ENCODE measurements at regions not wholly inside any gene's neighbourhood (a gene's known extent, or its start where the extent isn't known, plus 50 kb on each side); places are given as distances from the start of the nearest gene placed in this dataset.

GRCh38 chr1:78722521-78722920 is 72.9 kb downstream of the IFI44 start:
- Histone ChIP-seq H3K27me3 (ENCODE audit: insufficient read depth in 3 of 3, low read length in 2 of 3) (no peaks in the 10 kb centered on the region), H3K36me3 (ENCODE audit: insufficient read depth in 1 of 2, low read depth in 1 of 2) (no peaks in the 10 kb centered on the region), H3K4me1 (no peaks in the 10 kb centered on the region), H3K4me3 (no peak overlapping the region), H3K27ac (no peak overlapping the region), H3K9me3 (no peaks in the 10 kb centered on the region)
- DNase-seq (no peak), ATAC-seq (no peak)
- 38 to 40% (median 39%) methylated on average over 1 of the region's 1 CpG for WGBS, 3 donors
- TF ChIP-seq CTCF (IDR thresholded peaks at IDR 0.05): no peak
- intact Hi-C loops (cut with DNase I): no loop called here

- 74 to 78% (median 76%) methylated on average over 3 of the region's 3 CpGs for WGBS, 3 donors
- DNase-seq: no peak
- no peak for ATAC-seq
- Histone ChIP-seq H3K27me3 (ENCODE audit: insufficient read depth in 3 of 3, low read length in 2 of 3) (no peaks in the 10 kb centered on the region), H3K27ac (no peak overlapping the region), H3K4me3 (no peak overlapping the region), H3K9me3 (no peaks in the 10 kb centered on the region), H3K4me1 (no peaks in the 10 kb centered on the region), H3K36me3 (ENCODE audit: insufficient read depth in 1 of 2, low read depth in 1 of 2) (no peaks in the 10 kb centered on the region)
- TF ChIP-seq CTCF (IDR thresholded peaks at IDR 0.05): no peak
- intact Hi-C loops (cut with DNase I): no loop called here
Observed at GRCh38 chr1:78722947-78723346, 73.3 kb downstream of the IFI44 start.

GRCh38 chr1:78726686-78727085 is 77.1 kb downstream of the IFI44 start:
- no peak overlapping the region for H3K4me3 ChIP-seq
- intact Hi-C loops (cut with DNase I): no loop called here
- ATAC-seq (no peak), DNase-seq (no peak)
- H3K4me1 ChIP-seq: no peaks in the 10 kb centered on the region
- H3K27ac ChIP-seq: no peak overlapping the region
- H3K9me3 ChIP-seq: no peaks in the 10 kb centered on the region
- H3K27me3 ChIP-seq (ENCODE audit: insufficient read depth in 3 of 3, low read length in 2 of 3): no peaks in the 10 kb centered on the region
- 77 to 85% (median 81%) methylated on average over 1 of the region's 1 CpG for WGBS, 3 donors
- no peaks in the 10 kb centered on the region for H3K36me3 ChIP-seq (ENCODE audit: insufficient read depth in 1 of 2, low read depth in 1 of 2)
- TF ChIP-seq CTCF (IDR thresholded peaks at IDR 0.05): no peak

- no peak overlapping the region for H3K27ac ChIP-seq
- H3K9me3 ChIP-seq: no peaks in the 10 kb centered on the region
- intact Hi-C loops (cut with DNase I): no loop called here
- no peak for ATAC-seq
- 83 to 91% (median 84%) methylated on average over 12 of the region's 12 CpGs for whole genome bisulfite sequencing, 3 donors
- DNase-seq: no peak
- no peaks in the 10 kb centered on the region for H3K36me3 ChIP-seq (ENCODE audit: insufficient read depth in 1 of 2, low read depth in 1 of 2)
- no peaks in the 10 kb centered on the region for H3K4me1 ChIP-seq
- H3K27me3 ChIP-seq (ENCODE audit: insufficient read depth in 3 of 3, low read length in 2 of 3): no peaks in the 10 kb centered on the region
- no peak for TF ChIP-seq CTCF (IDR thresholded peaks at IDR 0.05)
- H3K4me3 ChIP-seq: no peak overlapping the region
Observed at GRCh38 chr1:78728359-78728758, 78.7 kb downstream of the IFI44 start.

GRCh38 chr1:78730054-78730453 is 80.4 kb downstream of the IFI44 start:
- no peaks in the 10 kb centered on the region for H3K36me3 ChIP-seq (ENCODE audit: insufficient read depth in 1 of 2, low read depth in 1 of 2)
- ATAC-seq: no peak
- no peak overlapping the region for H3K4me3 ChIP-seq
- H3K27ac ChIP-seq: no peak overlapping the region
- no peaks in the 10 kb centered on the region for H3K9me3 ChIP-seq
- intact Hi-C loops (cut with DNase I): no loop called here
- H3K27me3 ChIP-seq (ENCODE audit: insufficient read depth in 3 of 3, low read length in 2 of 3): no peaks in the 10 kb centered on the region
- DNase-seq: no peak
- no peak for TF ChIP-seq CTCF (IDR thresholded peaks at IDR 0.05)
- H3K4me1 ChIP-seq: no peaks in the 10 kb centered on the region

Measured in psoas muscle (tissue), 7 donors.